Gastrocnemius medialis (tissue), 4 donors: ENCODE measurements at regions not wholly inside any gene's neighbourhood (a gene's known extent, or its start where the extent isn't known, plus 50 kb on each side); places are given as distances from the start of the nearest gene placed in this dataset.

Experiments
- ATAC-seq, 2 donors: fragments of 150-250 bp; one replicate each; pipeline ENCODE4 v1.9.1; 2016
- DNase-seq, 2 donors: peaks; one replicate each; pipeline ENCODE4 v3.0.0-alpha.2; 2019
- H3K27ac ChIP-seq, 4 donors: fragments of 200-600 bp; sonication (generic); 1 replicate in 1 of 4; 2 replicates in 3 of 4; pipeline ENCODE4 v1.5.1; 2016 to 2018; ENCODE audit warnings: mild to moderate bottlenecking in 2 of 4, moderate library complexity in 1 of 4
- H3K27me3 ChIP-seq, 3 donors: fragments of 200-600 bp; sonication (generic) in 2 of 3; 1 replicate in 1 of 3; 2 replicates in 2 of 3; pipeline versions ENCODE4 v1.5.1 to v1.6.0; 2016 to 2019; ENCODE audit warnings: mild to moderate bottlenecking in 1 of 3, moderate library complexity in 1 of 3
- H3K36me3 ChIP-seq, 2 donors: fragments of 200-600 bp; sonication (generic) in 1 of 2; one replicate each; pipeline ENCODE4 v1.5.1; 2017 to 2018
- H3K4me1 ChIP-seq, 2 donors: fragments of 200-600 bp; sonication (generic) in 1 of 2; one replicate each; pipeline ENCODE4 v1.5.1; 2016 to 2017; ENCODE audit warnings: mild to moderate bottlenecking in 2 of 2
- H3K4me3 ChIP-seq, 4 donors: fragments of 200-600 bp; sonication (generic) in 3 of 4; 1 replicate in 1 of 4; 2 replicates in 3 of 4; pipeline ENCODE4 v1.5.1; 2016 to 2019; ENCODE audit warnings: mild to moderate bottlenecking in 2 of 4
- H3K9me3 ChIP-seq, 3 donors: fragments of 200-600 bp; sonication (generic) in 2 of 3; 1 replicate in 1 of 3; 2 replicates in 2 of 3; pipeline ENCODE4 v1.5.1; 2016 to 2019
- POLR2A ChIP-seq, 2 donors: fragments of 450-650 bp; IDR thresholded peaks; one replicate each; pipeline ENCODE4 v1.6.1; 2017; ENCODE audit warnings: antibody characterized with exemption in 2 of 2, mild to moderate bottlenecking in 2 of 2, moderate library complexity in 2 of 2
- in situ Hi-C, 4 donors: fragments of 200-750 bp; cut with MboI; loops; one replicate each; pipeline versions ENCODE4 v1.15.0 to v1.8.0; 2017; ENCODE audit warnings: low sequenced_read_pairs in 4 of 4
- intact Hi-C: fragments of 100-400 bp; cut with DNase I; formaldehyde crosslinking; loops from one replicate; pipeline ENCODE4 v1.15.1; 2023; ENCODE audit warnings: low total_unique reads
- TF ChIP-seq, protein P1 (sequence below), 5 experiments: fragments of 450-650 bp in 3 of 5; fragments of 200-600 bp in 2 of 5; sonication (generic) in 2 of 5; IDR thresholded peaks in 4 of 5; conservative IDR thresholded peaks in 1 of 5; 1 replicate in 4 of 5; 2 replicates in 1 of 5; pipeline ENCODE4 v1.5.1; 2016 to 2019; ENCODE audit warnings: antibody characterized with exemption in 5 of 5, mild to moderate bottlenecking in 3 of 5, moderate library complexity in 3 of 5

DNA sequence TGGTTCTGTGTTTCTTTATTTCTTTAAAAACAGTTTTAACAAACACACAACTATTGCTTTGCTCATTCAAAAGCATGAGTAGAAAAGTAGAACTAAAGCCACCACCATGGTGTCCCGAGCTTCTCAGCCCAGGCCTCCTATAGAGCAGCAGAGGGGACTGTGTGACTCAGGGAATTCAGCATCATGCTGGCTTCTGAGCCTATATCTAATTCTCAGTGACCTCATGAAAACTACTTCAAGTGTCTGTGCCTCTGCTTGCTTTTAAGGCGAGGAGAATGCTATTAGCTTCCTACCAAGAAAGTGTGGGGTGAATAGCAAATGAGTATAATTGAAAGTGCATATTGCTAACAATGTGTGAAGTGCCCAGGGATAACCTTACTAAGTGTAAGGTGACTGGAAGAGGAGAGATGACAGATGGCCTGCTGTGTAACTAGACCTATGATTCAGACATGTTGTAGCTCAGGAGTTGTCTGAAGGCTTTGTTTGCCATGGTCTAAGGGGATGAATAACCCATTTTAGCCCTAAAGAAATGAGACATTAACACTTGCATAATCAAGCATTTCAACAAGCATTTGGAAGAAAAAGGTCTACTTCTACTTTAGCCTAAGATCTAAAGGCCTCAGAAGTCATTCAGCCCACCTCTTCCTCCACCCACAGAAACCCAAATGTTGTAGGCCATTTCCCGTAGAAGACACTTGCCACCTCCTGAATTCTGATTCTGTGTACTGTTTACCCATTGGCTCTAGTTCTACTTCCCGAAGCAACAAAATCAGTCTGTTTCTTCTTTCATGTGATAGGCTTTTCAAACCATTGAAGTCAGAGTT lies 121.5 kb upstream of the ARG1 start:
- TF ChIP-seq, protein P1, sequence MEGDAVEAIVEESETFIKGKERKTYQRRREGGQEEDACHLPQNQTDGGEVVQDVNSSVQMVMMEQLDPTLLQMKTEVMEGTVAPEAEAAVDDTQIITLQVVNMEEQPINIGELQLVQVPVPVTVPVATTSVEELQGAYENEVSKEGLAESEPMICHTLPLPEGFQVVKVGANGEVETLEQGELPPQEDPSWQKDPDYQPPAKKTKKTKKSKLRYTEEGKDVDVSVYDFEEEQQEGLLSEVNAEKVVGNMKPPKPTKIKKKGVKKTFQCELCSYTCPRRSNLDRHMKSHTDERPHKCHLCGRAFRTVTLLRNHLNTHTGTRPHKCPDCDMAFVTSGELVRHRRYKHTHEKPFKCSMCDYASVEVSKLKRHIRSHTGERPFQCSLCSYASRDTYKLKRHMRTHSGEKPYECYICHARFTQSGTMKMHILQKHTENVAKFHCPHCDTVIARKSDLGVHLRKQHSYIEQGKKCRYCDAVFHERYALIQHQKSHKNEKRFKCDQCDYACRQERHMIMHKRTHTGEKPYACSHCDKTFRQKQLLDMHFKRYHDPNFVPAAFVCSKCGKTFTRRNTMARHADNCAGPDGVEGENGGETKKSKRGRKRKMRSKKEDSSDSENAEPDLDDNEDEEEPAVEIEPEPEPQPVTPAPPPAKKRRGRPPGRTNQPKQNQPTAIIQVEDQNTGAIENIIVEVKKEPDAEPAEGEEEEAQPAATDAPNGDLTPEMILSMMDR (IDR thresholded peaks at IDR 0.05 in 4 of 5, conservative IDR thresholded peaks at IDR 0.05 in 1 of 5) = no peak
- TF ChIP-seq POLR2A (IDR thresholded peaks at IDR 0.05) = no peak
- H3K27ac ChIP-seq = no peak overlapping the region
- no peaks in the 10 kb centered on the region for H3K9me3 ChIP-seq
- ATAC-seq (no peak), DNase-seq (no peak)
- in situ Hi-C loops (no loop called here), intact Hi-C loops (no loop called here)
- no peak overlapping the region for H3K4me3 ChIP-seq
- H3K36me3 ChIP-seq = no peaks in the 10 kb centered on the region
- no peaks in the 10 kb centered on the region for H3K4me1 ChIP-seq
- H3K27me3 ChIP-seq = no peaks in the 10 kb centered on the region

- in situ Hi-C loops (no loop called here), intact Hi-C loops (no loop called here)
These were observed 119.2 kb upstream of the ARG1 start for GRCh38 chr6:131453803-131454202.

GRCh38 chr6:131456565-131456964 lies 116.5 kb upstream of the ARG1 start:
- intact Hi-C loops = no loop called here
- no peaks in the 10 kb centered on the region for H3K4me1 ChIP-seq
- H3K36me3 ChIP-seq = no peaks in the 10 kb centered on the region
- ATAC-seq (no peak), DNase-seq (no peak)
- no peaks in the 10 kb centered on the region for H3K9me3 ChIP-seq
- in situ Hi-C loops = no loop called here
- no peak overlapping the region for H3K27ac ChIP-seq
- H3K27me3 ChIP-seq = no peaks in the 10 kb centered on the region
- TF ChIP-seq, protein P1 (IDR thresholded peaks at IDR 0.05 in 4 of 5, conservative IDR thresholded peaks at IDR 0.05 in 1 of 5) = no peak
- no peak overlapping the region for H3K4me3 ChIP-seq

More at GRCh38 chr6:131453803-131454202, 119.2 kb upstream of the ARG1 start:
- ATAC-seq = no peak
- DNase-seq = no peak
- TF ChIP-seq POLR2A (IDR thresholded peaks at IDR 0.05) = no peak
- TF ChIP-seq, protein P1 (IDR thresholded peaks at IDR 0.05 in 4 of 5, conservative IDR thresholded peaks at IDR 0.05 in 1 of 5) = no peak
- Histone ChIP-seq H3K9me3 (no peaks in the 10 kb centered on the region), H3K36me3 (no peaks in the 10 kb centered on the region), H3K27me3 (no peaks in the 10 kb centered on the region), H3K4me1 (no peaks in the 10 kb centered on the region), H3K27ac (no peak overlapping the region), H3K4me3 (no peak overlapping the region)

GRCh38 chr6:131459005-131459404 lies 114.0 kb upstream of the ARG1 start:
- intact Hi-C loops (no loop called here), in situ Hi-C loops (no loop called here)
- no peak for ATAC-seq
- Histone ChIP-seq H3K27me3 (no peaks in the 10 kb centered on the region), H3K27ac (no peak overlapping the region), H3K4me3 (no peak overlapping the region), H3K4me1 (no peaks in the 10 kb centered on the region), H3K36me3 (no peaks in the 10 kb centered on the region), H3K9me3 (no peaks in the 10 kb centered on the region)
- DNase-seq = no peak
- TF ChIP-seq, protein P1 (IDR thresholded peaks at IDR 0.05 in 4 of 5, conservative IDR thresholded peaks at IDR 0.05 in 1 of 5) = no peak
- TF ChIP-seq POLR2A (IDR thresholded peaks at IDR 0.05) = no peak

GRCh38 chr6:131460614-131461000 lies 112.4 kb upstream of the ARG1 start:
- Histone ChIP-seq H3K4me1 (no peaks in the 10 kb centered on the region), H3K36me3 (no peaks in the 10 kb centered on the region), H3K9me3 (no peaks in the 10 kb centered on the region), H3K27me3 (no peaks in the 10 kb centered on the region), H3K27ac (no peak overlapping the region), H3K4me3 (no peak overlapping the region)
- ATAC-seq (no peak), DNase-seq (no peak)
- intact Hi-C loops = no loop called here
- TF ChIP-seq, protein P1 (IDR thresholded peaks at IDR 0.05 in 4 of 5, conservative IDR thresholded peaks at IDR 0.05 in 1 of 5) = no peak
- TF ChIP-seq POLR2A (IDR thresholded peaks at IDR 0.05) = no peak
- in situ Hi-C loops = no loop called here
